ENCODE measurements at regions not wholly inside any gene's neighbourhood (a gene's known extent, or its start where the extent isn't known, plus 50 kb on each side); places are given as distances from the start of the nearest gene placed in this dataset.

- no peak overlapping the region for H3K4me3 ChIP-seq (ENCODE audit: low read depth, low read length)
- H3K27ac Mint-ChIP-seq (ENCODE audit: unreplicated experiment) = no peak overlapping the region
- BruUV-seq (replicated peaks) = no TSS peak
- POLR2A ChIA-PET = no interaction called here
- H3K9me3 ChIP-seq = no peaks in the 10 kb centered on the region
- H3K27me3 ChIP-seq (replicated peaks; ENCODE audit: control insufficient read depth, insufficient read depth, low read length) = no peaks in the 10 kb centered on the region
- no peak for DNase-seq
- H3K4me1 ChIP-seq = no peaks in the 10 kb centered on the region
- no peaks in the 10 kb centered on the region for H3K27me3 Mint-ChIP-seq (ENCODE audit: insufficient read depth, unreplicated experiment)
- no peak for TF ChIP-seq CTCF (IDR thresholded peaks at IDR 0.05; ENCODE audit: insufficient read depth in 1 of 2, low read depth in 1 of 2, low read length in 1 of 2, severe bottlenecking in 1 of 2, unreplicated experiment in 1 of 2)
- no peaks in the 10 kb centered on the region for H3K9me3 Mint-ChIP-seq (ENCODE audit: unreplicated experiment)
- H3K4me3 Mint-ChIP-seq (ENCODE audit: unreplicated experiment) = no peak overlapping the region
- intact Hi-C loops (cut with micrococcal nuclease; ENCODE audit: unreplicated experiment) = no loop called here
- no peaks in the 10 kb centered on the region for H3K36me3 Mint-ChIP-seq (ENCODE audit: insufficient read depth, unreplicated experiment)
- H3K4me1 Mint-ChIP-seq (ENCODE audit: low read depth, unreplicated experiment) = no peaks in the 10 kb centered on the region
- no peaks in the 10 kb centered on the region for H3K36me3 ChIP-seq (ENCODE audit: control insufficient read depth, insufficient read depth, low read length)
- CTCF ChIA-PET = no interaction called here
Observed at GRCh38 chr17:15122857-15123256, 142.3 kb downstream of the PMP22 start.

- no peaks in the 10 kb centered on the region for H3K36me3 Mint-ChIP-seq (ENCODE audit: insufficient read depth, unreplicated experiment)
- BruUV-seq (replicated peaks) = no TSS peak
- POLR2A ChIA-PET = no interaction called here
- H3K4me1 Mint-ChIP-seq (ENCODE audit: low read depth, unreplicated experiment) = no peaks in the 10 kb centered on the region
- DNase-seq = no peak
- no peaks in the 10 kb centered on the region for H3K4me1 ChIP-seq
- H3K9me3 Mint-ChIP-seq (ENCODE audit: unreplicated experiment) = peaks cover 3% of the 10 kb centered on the region
- no peak overlapping the region for H3K4me3 ChIP-seq (ENCODE audit: low read depth, low read length)
- H3K27me3 Mint-ChIP-seq (ENCODE audit: insufficient read depth, unreplicated experiment) = no peaks in the 10 kb centered on the region
- intact Hi-C loops (cut with micrococcal nuclease; ENCODE audit: unreplicated experiment) = no loop called here
- no peak overlapping the region for H3K4me3 Mint-ChIP-seq (ENCODE audit: unreplicated experiment)
- no peaks in the 10 kb centered on the region for H3K9me3 ChIP-seq
- no peak for TF ChIP-seq CTCF (IDR thresholded peaks at IDR 0.05; ENCODE audit: insufficient read depth in 1 of 2, low read depth in 1 of 2, low read length in 1 of 2, severe bottlenecking in 1 of 2, unreplicated experiment in 1 of 2)
- no peaks in the 10 kb centered on the region for H3K27me3 ChIP-seq (replicated peaks; ENCODE audit: control insufficient read depth, insufficient read depth, low read length)
- no peak overlapping the region for H3K27ac Mint-ChIP-seq (ENCODE audit: unreplicated experiment)
- CTCF ChIA-PET = no interaction called here
- no peaks in the 10 kb centered on the region for H3K36me3 ChIP-seq (ENCODE audit: control insufficient read depth, insufficient read depth, low read length)
Observed at GRCh38 chr17:15121426-15121825, 143.7 kb downstream of the PMP22 start.

- Mint-ChIP-seq H3K27me3 (ENCODE audit: insufficient read depth, unreplicated experiment) (no peaks in the 10 kb centered on the region), H3K4me1 (ENCODE audit: low read depth, unreplicated experiment) (no peaks in the 10 kb centered on the region), H3K27ac (ENCODE audit: unreplicated experiment) (no peak overlapping the region), H3K9me3 (ENCODE audit: unreplicated experiment) (peaks cover 11% of the 10 kb centered on the region), H3K4me3 (ENCODE audit: unreplicated experiment) (no peak overlapping the region), H3K36me3 (ENCODE audit: insufficient read depth, unreplicated experiment) (no peaks in the 10 kb centered on the region)
- ChIA-PET POLR2A (no interaction called here), CTCF (no interaction called here)
- BruUV-seq (replicated peaks) = no TSS peak
- no peaks in the 10 kb centered on the region for H3K9me3 ChIP-seq
- no peaks in the 10 kb centered on the region for H3K36me3 ChIP-seq (ENCODE audit: control insufficient read depth, insufficient read depth, low read length)
- no peak for DNase-seq
- intact Hi-C loops (cut with micrococcal nuclease; ENCODE audit: unreplicated experiment) = no loop called here
- no peaks in the 10 kb centered on the region for H3K27me3 ChIP-seq (replicated peaks; ENCODE audit: control insufficient read depth, insufficient read depth, low read length)
- no peak overlapping the region for H3K4me3 ChIP-seq (ENCODE audit: low read depth, low read length)
- no peak for TF ChIP-seq CTCF (IDR thresholded peaks at IDR 0.05; ENCODE audit: insufficient read depth in 1 of 2, low read depth in 1 of 2, low read length in 1 of 2, severe bottlenecking in 1 of 2, unreplicated experiment in 1 of 2)
- H3K4me1 ChIP-seq = no peaks in the 10 kb centered on the region
Observed at GRCh38 chr17:15119968-15120367, 145.2 kb downstream of the PMP22 start.

Measured in Caco-2 (cell line).